Epithelial cell of esophagus (primary cell): ENCODE measurements at regions not wholly inside any gene's neighbourhood (a gene's known extent, or its start where the extent isn't known, plus 50 kb on each side); places are given as distances from the start of the nearest gene placed in this dataset.

Source experiments
- DNase-seq: peaks from one replicate; pipeline ENCODE4 v3.0.0; 2010; ENCODE audit warnings: low read depth
- H3K4me3 ChIP-seq: 2 replicates; pipeline ENCODE4 v1.5.1; 2011; ENCODE audit warnings: mild to moderate bottlenecking, low read length, control low read depth
- TF ChIP-seq, protein P1 (sequence below): IDR thresholded peaks from 2 replicates; pipeline ENCODE4 v1.5.1; 2011; ENCODE audit warnings: low read depth, mild to moderate bottlenecking, low read length, control low read depth, inconsistent platforms; ENCODE audit not compliant: insufficient read depth; ENCODE audit errors: missing control alignments

DNA sequence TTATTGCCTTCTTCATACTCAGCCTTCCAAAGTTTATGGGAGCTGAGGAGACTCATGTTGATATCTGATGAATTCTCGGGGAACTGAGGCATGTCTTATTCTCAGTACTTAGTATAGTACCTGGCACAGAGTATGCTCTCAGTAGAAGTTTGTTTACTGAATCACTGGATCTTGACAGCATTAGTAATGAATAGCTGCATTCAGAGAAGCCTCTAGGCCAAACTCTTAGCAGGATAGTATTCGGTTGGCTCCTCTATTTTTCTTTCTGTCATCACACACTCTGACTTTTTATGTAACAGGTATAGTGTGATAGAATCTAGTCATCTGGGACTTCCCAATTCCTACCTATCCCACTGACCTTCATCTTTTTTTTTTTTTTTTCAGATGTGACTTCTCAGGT is 566.4 kb upstream of the MAN1A1 start:
- DNase-seq, result peak; percentile 62
- TF ChIP-seq, protein P1, sequence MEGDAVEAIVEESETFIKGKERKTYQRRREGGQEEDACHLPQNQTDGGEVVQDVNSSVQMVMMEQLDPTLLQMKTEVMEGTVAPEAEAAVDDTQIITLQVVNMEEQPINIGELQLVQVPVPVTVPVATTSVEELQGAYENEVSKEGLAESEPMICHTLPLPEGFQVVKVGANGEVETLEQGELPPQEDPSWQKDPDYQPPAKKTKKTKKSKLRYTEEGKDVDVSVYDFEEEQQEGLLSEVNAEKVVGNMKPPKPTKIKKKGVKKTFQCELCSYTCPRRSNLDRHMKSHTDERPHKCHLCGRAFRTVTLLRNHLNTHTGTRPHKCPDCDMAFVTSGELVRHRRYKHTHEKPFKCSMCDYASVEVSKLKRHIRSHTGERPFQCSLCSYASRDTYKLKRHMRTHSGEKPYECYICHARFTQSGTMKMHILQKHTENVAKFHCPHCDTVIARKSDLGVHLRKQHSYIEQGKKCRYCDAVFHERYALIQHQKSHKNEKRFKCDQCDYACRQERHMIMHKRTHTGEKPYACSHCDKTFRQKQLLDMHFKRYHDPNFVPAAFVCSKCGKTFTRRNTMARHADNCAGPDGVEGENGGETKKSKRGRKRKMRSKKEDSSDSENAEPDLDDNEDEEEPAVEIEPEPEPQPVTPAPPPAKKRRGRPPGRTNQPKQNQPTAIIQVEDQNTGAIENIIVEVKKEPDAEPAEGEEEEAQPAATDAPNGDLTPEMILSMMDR, result no peak
- no peak overlapping the region for H3K4me3 ChIP-seq

DNA sequence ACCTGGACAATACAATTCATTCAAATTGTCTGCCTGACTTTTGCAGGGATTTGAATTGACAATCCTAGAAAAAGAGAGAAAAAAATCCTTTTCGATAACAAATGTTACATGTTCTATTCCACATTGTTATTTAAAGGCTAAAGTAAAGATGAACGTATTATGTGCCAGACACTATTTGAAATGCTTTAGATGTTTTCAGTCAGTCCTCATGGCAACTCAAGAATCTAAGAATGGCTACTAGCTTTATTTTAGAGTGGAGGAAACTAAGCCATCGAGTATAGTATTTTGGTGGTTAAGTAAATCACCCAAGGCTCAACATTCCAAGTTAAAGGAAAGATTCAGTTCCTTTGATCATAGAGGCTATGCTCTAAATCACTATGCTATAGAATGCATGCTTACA is 558.6 kb upstream of the MAN1A1 start:
- DNase-seq, result no peak
- no peak overlapping the region for H3K4me3 ChIP-seq
- TF ChIP-seq, protein P1, result no peak

DNA sequence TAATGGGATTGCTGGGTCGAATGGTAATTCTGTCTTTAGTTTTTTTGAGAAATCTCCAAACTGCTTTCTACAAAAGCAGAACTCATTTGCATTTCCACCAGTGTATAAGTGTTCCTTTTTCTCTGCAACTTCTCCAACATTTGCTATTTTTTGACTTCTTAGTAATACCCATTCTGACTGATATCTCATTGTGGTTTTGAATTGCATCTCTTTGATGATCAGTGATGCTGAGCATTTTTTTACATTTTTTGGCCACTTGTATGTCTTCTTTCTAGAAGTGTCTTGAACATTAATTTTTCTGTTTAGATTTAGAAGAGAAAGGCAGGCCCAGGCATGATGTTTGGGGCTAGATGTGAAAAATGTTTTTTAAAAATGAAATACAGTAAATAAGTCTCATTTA is 553.1 kb upstream of the MAN1A1 start:
- no peak for DNase-seq

DNA sequence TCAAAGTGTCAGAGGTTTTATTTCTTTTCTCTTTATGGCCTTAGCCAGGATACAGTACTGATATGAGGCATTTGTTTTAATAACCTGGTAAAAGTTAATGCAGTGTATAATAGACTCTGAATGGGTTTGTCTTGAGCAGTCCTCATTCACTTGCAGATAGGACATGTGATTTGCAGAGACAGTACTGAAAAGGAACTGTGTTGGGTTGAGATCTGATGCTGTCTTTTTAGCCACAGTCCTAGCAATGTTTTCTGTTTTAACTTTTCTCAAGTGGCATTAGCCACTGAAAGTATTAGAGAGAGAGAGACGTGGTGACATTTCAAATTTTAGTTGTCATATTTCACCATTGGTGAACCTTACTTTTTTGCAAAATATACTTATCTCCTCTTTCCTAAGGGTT is 547.2 kb upstream of the MAN1A1 start:
- TF ChIP-seq, protein P1, result no peak
- no peak overlapping the region for H3K4me3 ChIP-seq
- no peak for DNase-seq

More for the DNA sequence above, 553.1 kb upstream of the MAN1A1 start:
- TF ChIP-seq, protein P1, result no peak
- H3K4me3 ChIP-seq, result no peak overlapping the region

DNA sequence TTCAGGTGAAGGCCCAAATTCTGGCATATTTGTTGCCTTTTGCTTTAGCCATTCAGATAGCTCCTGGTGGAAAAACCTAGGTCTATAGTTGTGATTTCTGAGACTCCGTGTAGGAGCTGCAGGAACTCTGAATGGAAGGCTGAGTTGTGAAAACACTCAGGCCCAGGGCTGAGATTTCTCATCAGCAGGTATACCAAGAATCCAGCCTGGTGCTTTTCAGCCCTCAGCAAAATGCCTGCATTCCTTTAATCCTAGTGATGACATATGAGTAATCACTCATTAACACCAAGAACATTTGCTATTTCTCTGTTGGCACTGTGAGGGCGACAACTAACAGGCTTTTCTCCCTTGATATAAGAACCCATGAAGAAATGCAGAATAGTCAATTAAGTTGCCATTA is 546.1 kb upstream of the MAN1A1 start:
- peak; percentile 77 for DNase-seq

DNA sequence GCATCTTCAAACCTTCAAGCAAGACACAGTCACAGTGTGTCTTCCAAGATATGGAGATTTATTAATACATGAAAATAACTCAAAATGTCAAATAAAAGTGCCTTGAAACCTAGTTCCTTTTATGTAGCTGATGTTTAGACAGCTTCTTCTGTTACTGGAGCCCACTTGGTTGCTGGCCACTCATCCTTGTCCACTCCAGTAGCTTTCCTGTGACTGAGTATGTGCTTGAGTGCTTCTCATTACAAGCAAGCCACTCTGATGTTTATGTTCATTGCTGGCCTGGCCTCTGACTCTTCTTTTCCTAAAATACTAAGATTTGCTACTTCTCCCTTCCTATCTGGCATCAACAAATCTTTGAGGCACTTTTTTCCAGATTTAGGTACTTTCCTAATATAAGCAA is 545.2 kb upstream of the MAN1A1 start:
- H3K4me3 ChIP-seq, result no peak overlapping the region
- TF ChIP-seq, protein P1, result no peak
- DNase-seq, result no peak

More for the DNA sequence above, 546.1 kb upstream of the MAN1A1 start:
- no peak overlapping the region for H3K4me3 ChIP-seq
- TF ChIP-seq, protein P1, result no peak

DNA sequence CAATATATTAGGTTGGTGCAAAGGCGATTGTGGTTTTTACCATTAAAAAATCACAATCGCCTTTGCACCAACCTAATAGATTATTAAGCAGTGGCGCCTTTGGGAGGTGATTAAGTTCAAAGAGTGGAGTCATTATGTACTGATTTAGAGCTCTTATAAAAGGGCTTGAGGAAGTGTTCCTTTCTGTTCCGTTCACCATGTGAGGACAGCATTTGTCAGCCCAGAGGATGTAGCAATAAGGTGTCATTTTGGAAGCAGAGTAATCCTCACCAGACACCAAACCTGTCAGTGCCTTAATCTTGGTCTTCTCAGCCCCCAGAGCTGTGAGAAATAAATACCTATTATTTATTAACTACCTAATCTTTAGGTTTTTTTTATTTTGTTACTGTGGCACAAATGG is 542.1 kb upstream of the MAN1A1 start:
- H3K4me3 ChIP-seq, result no peak overlapping the region
- TF ChIP-seq, protein P1, result no peak
- peak; percentile 13 for DNase-seq
